SK-N-MC (cell line): ENCODE measurements at regions not wholly inside any gene's neighbourhood (a gene's known extent, or its start where the extent isn't known, plus 50 kb on each side); places are given as distances from the start of the nearest gene placed in this dataset.

Experiments used
- EZH2 ChIP-seq: fragments of 200-600 bp; sonication (generic); IDR thresholded peaks from one replicate; pipeline ENCODE4 v1.6.1; 2017; ENCODE audit warnings: antibody characterized with exemption
- FOXP2 ChIP-seq: optimal IDR thresholded peaks from 2 replicates; pipeline ENCODE3; 2011; ENCODE audit warnings: mild to moderate bottlenecking, moderate library complexity; ENCODE audit not compliant: insufficient read depth; ENCODE audit errors: extremely low read length, control extremely low read depth
- POLR2AphosphoS5 ChIP-seq: IDR thresholded peaks from 2 replicates; pipeline ENCODE4 v1.6.1; 2012; ENCODE audit warnings: mild to moderate bottlenecking, low read depth, low read length, borderline replicate concordance

- no peak for TF ChIP-seq EZH2
- no peak for TF ChIP-seq POLR2AphosphoS5
- no peak for TF ChIP-seq FOXP2
Observed at GRCh38 chr6:44646355-44646754, 258.8 kb downstream of the CDC5L start.
